Heart left ventricle (tissue), 16 donors: ENCODE measurements at regions not wholly inside any gene's neighbourhood (a gene's known extent, or its start where the extent isn't known, plus 50 kb on each side); places are given as distances from the start of the nearest gene placed in this dataset.

Experiments
- ATAC-seq, 4 donors: fragments of 200-7000 bp; cut with Tn5 transposase; one replicate each; pipeline ENCODE4 v1.9.1; 2020 to 2022; ENCODE audit warnings: moderate library complexity in 4 of 4, mild to moderate bottlenecking in 3 of 4, moderate number of reproducible peaks in 1 of 4
- DNase-seq, 5 donors: peaks; one replicate each; pipeline ENCODE4 v3.0.0-alpha.2; 2020
- H3K27ac ChIP-seq, 12 donors: fragments of 200-600 bp; sonication (generic) in 4 of 12; one replicate each; pipeline versions ENCODE4 v1.5.0 to v1.8.0; 2016 to 2022; ENCODE audit warnings: mild to moderate bottlenecking in 2 of 12
- H3K27me3 ChIP-seq, 9 donors: fragments of 200-600 bp; sonication (generic) in 2 of 9; one replicate each; pipeline versions ENCODE4 v1.5.1 to v1.8.0; 2016 to 2022; ENCODE audit warnings: mild to moderate bottlenecking in 3 of 9
- H3K36me3 ChIP-seq, 9 donors: fragments of 200-600 bp; sonication (generic) in 2 of 9; one replicate each; pipeline versions ENCODE4 v1.5.0 to v1.8.0; 2018 to 2022; ENCODE audit warnings: mild to moderate bottlenecking in 2 of 9
- H3K4me1 ChIP-seq, 12 donors: fragments of 200-600 bp; sonication (generic) in 4 of 12; one replicate each; pipeline versions ENCODE4 v1.5.0 to v1.8.0; 2016 to 2022; ENCODE audit warnings: mild to moderate bottlenecking in 3 of 12
- H3K4me3 ChIP-seq, 12 donors: fragments of 200-600 bp; sonication (generic) in 4 of 12; one replicate each; pipeline versions ENCODE4 v1.5.0 to v1.8.0; 2017 to 2022; ENCODE audit warnings: mild to moderate bottlenecking in 9 of 12, moderate library complexity in 4 of 12
- H3K9me3 ChIP-seq, 12 donors: fragments of 200-600 bp; sonication (generic) in 4 of 12; one replicate each; pipeline versions ENCODE4 v1.5.0 to v1.8.0; 2016 to 2022; ENCODE audit warnings: mild to moderate bottlenecking in 1 of 12
- POLR2A ChIP-seq, 2 donors: fragments of 450-650 bp; IDR thresholded peaks; one replicate each; pipeline ENCODE4 v1.6.1; 2017; ENCODE audit warnings: antibody characterized with exemption in 2 of 2, mild to moderate bottlenecking in 2 of 2, moderate library complexity in 2 of 2
- WGBS, 4 donors: extraction: QIAGEN DNeasy Blood & Tissue Kit in 2 of 4; methylation state at CpG; one replicate each; pipeline versions ENCODE4 v1.1.5 to v1.1.7; 2013 to 2018; 5-methylcytosine and 5-hydroxymethylcytosine counted together
- intact Hi-C, 10 donors: fragments of 100-400 bp; cut with DNase I; formaldehyde crosslinking; loops; one replicate each; pipeline versions ENCODE4 v1.11.1 to v1.14.2; 2022
- TF ChIP-seq, protein P1 (sequence below), 12 donors: fragments of 200-600 bp; sonication (generic) in 4 of 12; IDR thresholded peaks; one replicate each; pipeline versions ENCODE4 v1.5.0 to v1.8.0; 2018 to 2022; ENCODE audit warnings: antibody characterized with exemption in 12 of 12, mild to moderate bottlenecking in 5 of 12
- donor health status: ischemic (EF 13 %, LVEDD 7.1; RV severe dilation, severe dysfunction).
- donor health status: healthy with polysubstance abuse.
- donor health status: DM: no; HTN: yes; CAD: no.
- donor health status: DM: no; HTN: no; CAD: no.
- donor health status: ischemic (EF 25% LVEDD 6.9; RV normal size, moderate dysfunction).
- donor health status: ischemic (EF 25% LVEDD 5.7; RV mildly dilated, moderate dysfunction).
- donor health status: healthy.
- donor health status: DM: yes; HTN: yes; CAD: no.
- donor health status: ischemic (EF 35%, LVEDD 5.7; RV mildly dilated, moderate dysfunction).
- donor health status: nonischemic (EF 11% LVEDD 7.7; RV severe dilation, severe dysfunction).
- donor health status: DM: yes; HTN: yes; CAD: no.
- donor health status: PGD.
- donor health status: ischemic (EF 29% LVEDD 5.4; RV normal size, mild dysfunction).
- donor health status: nonischemic (EF 23%, LVEDD 6.1; RV moderate dilation, normal function).

DNA sequence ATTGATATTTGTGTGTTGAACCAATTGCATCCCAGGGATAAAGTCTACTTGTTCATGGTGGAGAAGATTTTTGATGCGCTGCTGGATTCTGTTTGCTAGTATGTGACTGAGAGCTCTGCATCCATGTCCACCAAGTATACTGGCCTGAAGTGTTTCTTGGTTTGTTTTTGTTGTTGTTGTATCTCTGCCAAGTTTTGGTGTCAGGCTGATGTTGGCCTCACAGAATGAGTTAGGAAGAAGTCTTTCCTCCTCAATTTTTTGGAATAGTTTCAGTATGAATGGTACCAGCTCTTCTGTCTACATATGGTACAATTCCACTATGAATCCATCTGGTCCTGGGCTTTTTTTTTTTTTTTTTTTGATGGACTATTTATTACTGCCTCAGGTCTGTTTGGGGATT is 50.9 kb upstream of the OSTN start:
- H3K4me1 ChIP-seq, result peaks cover 0 to 8% (median 0%) of the 10 kb centered on the region in 12 donors
- intact Hi-C loops, result no loop called here
- ATAC-seq, result no peak
- peaks cover 0 to 8% (median 0%) of the 10 kb centered on the region in 12 donors for H3K9me3 ChIP-seq
- DNase-seq, result no peak
- no peak overlapping the region for H3K27ac ChIP-seq
- TF ChIP-seq POLR2A (IDR thresholded peaks at IDR 0.05), result no peak
- TF ChIP-seq, protein P1, sequence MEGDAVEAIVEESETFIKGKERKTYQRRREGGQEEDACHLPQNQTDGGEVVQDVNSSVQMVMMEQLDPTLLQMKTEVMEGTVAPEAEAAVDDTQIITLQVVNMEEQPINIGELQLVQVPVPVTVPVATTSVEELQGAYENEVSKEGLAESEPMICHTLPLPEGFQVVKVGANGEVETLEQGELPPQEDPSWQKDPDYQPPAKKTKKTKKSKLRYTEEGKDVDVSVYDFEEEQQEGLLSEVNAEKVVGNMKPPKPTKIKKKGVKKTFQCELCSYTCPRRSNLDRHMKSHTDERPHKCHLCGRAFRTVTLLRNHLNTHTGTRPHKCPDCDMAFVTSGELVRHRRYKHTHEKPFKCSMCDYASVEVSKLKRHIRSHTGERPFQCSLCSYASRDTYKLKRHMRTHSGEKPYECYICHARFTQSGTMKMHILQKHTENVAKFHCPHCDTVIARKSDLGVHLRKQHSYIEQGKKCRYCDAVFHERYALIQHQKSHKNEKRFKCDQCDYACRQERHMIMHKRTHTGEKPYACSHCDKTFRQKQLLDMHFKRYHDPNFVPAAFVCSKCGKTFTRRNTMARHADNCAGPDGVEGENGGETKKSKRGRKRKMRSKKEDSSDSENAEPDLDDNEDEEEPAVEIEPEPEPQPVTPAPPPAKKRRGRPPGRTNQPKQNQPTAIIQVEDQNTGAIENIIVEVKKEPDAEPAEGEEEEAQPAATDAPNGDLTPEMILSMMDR (IDR thresholded peaks at IDR 0.05), result no peak
- no peaks in the 10 kb centered on the region for H3K27me3 ChIP-seq
- H3K36me3 ChIP-seq, result no peaks in the 10 kb centered on the region
- H3K4me3 ChIP-seq, result no peak overlapping the region
- WGBS, 4 donors, result 79 to 98% (median 89%) methylated on average over 1 of the region's 1 CpG

- DNase-seq, result no peak
- 35 to 52% (median 40%) methylated on average over 1 of the region's 1 CpG for WGBS, 4 donors
- intact Hi-C loops, result no loop called here
Measured at GRCh38 chr3:191143224-191143623, 55.8 kb upstream of the OSTN start.

GRCh38 chr3:191141728-191142127 is 57.3 kb upstream of the OSTN start:
- 48 to 56% (median 54%) methylated on average over 4 of the region's 4 CpGs for WGBS, 4 donors
- no peaks in the 10 kb centered on the region for H3K27me3 ChIP-seq
- peak in 1 of 4 donors; percentile 82 for ATAC-seq
- no peaks in the 10 kb centered on the region for H3K36me3 ChIP-seq
- intact Hi-C loops, result no loop called here
- no peak for DNase-seq
- H3K4me1 ChIP-seq, result peaks cover 0 to 24% (median 0%) of the 10 kb centered on the region in 12 donors
- no peaks in the 10 kb centered on the region for H3K9me3 ChIP-seq
- H3K27ac ChIP-seq, result peak overlapping the region in 5 of 12 donors; percentile 5 to 37 (median 17)
- H3K4me3 ChIP-seq, result no peak overlapping the region
- TF ChIP-seq, protein P1 (IDR thresholded peaks at IDR 0.05), result no peak
- TF ChIP-seq POLR2A (IDR thresholded peaks at IDR 0.05), result no peak

More at GRCh38 chr3:191143224-191143623, 55.8 kb upstream of the OSTN start:
- TF ChIP-seq, protein P1 (IDR thresholded peaks at IDR 0.05), result no peak
- TF ChIP-seq POLR2A (IDR thresholded peaks at IDR 0.05), result no peak
- Histone ChIP-seq H3K27me3 (no peaks in the 10 kb centered on the region), H3K9me3 (no peaks in the 10 kb centered on the region), H3K4me1 (peaks cover 0 to 24% (median 0%) of the 10 kb centered on the region in 12 donors), H3K27ac (no peak overlapping the region), H3K36me3 (no peaks in the 10 kb centered on the region), H3K4me3 (no peak overlapping the region)
- no peak for ATAC-seq

DNA sequence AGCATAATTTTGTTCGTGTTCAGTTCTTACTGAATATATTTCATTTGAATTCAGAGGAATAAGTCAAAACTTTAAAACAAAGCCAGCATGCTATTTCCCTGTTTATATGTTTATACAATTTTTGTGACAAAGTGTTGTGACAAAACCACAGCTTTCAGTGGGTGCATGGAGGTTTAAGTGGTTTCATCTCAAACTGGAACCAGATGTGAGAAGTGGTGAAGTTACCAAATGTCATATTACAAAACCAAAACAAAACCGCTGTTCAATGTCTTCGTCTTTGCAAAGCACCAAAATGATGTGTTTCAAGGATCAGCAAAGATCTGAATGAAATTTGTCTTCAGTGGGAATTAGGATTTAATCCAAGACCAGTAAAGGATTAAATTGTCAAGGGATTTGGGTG is 59.3 kb upstream of the OSTN start:
- 90 to 96% (median 91%) methylated on average over 3 of the region's 3 CpGs for WGBS, 4 donors
- no peak for DNase-seq
- Histone ChIP-seq H3K27ac (no peak overlapping the region), H3K4me1 (peaks cover 0 to 24% (median 0%) of the 10 kb centered on the region in 12 donors), H3K27me3 (no peaks in the 10 kb centered on the region), H3K9me3 (no peaks in the 10 kb centered on the region), H3K36me3 (no peaks in the 10 kb centered on the region), H3K4me3 (no peak overlapping the region)
- ATAC-seq, result no peak
- intact Hi-C loops, result loop anchor here in 1 of 10 donors (10.0 kb wide), 1 partner anchor 245 kb away; no protein-coding TSS in a partner anchor
- TF ChIP-seq, protein P1 (IDR thresholded peaks at IDR 0.05), result no peak
